ENCODE measurements at regions not wholly inside any gene's neighbourhood (a gene's known extent, or its start where the extent isn't known, plus 50 kb on each side); places are given as distances from the start of the nearest gene placed in this dataset.
"Not testable (repeated sequence)": the region's sequence is repeated elsewhere in the genome, so short reads cannot be mapped to it uniquely, and the experiment has no call there.

DNA sequence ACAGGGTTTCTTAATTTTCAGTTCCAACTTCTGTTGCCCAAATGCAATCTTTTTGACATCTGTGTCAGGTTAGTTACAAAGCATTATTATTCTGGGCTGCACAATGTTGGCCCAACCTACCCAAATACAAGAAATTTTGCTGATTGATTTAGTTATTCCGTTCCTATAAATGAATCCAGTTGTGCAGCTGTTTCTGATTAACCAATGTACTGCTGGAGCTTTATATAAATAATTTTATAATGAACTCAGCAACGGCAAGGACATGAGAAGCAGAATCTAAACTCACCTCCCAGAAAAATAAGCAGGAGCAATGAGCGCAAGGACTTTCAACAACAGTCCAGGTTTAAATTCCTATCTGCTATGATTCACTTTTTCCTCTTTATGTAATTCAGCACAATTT lies 76.3 kb upstream of the WIPF1 start:
- H3K9me3 ChIP-seq (ENCODE audit: low read depth, low read length), result no peaks in the 10 kb centered on the region
- H3K27me3 ChIP-seq (ENCODE audit: insufficient read depth, low read length), result no peaks in the 10 kb centered on the region
- no peak for DNase-seq (ENCODE audit: insufficient read length, low spot score, missing footprints)
- H3K4me1 ChIP-seq (ENCODE audit: insufficient read depth, low read length), result no peaks in the 10 kb centered on the region
- H3K36me3 ChIP-seq (ENCODE audit: insufficient read depth, low read length), result peaks cover 11% of the 10 kb centered on the region
- H3K4me2 ChIP-seq (ENCODE audit: insufficient read depth, low read length), result no peak overlapping the region
- no peak overlapping the region for H3K27ac ChIP-seq (ENCODE audit: low read depth, low read length)
- H4K20me1 ChIP-seq (ENCODE audit: insufficient read depth, low read length), result peaks cover 2% of the 10 kb centered on the region
- H3K79me2 ChIP-seq (ENCODE audit: insufficient read depth, low read length), result peaks cover 57% of the 10 kb centered on the region
- no peak overlapping the region for H3K4me3 ChIP-seq (ENCODE audit: insufficient read depth, low read length)
- no peak overlapping the region for H2AFZ ChIP-seq (ENCODE audit: low read length)
- TF ChIP-seq, protein P1, sequence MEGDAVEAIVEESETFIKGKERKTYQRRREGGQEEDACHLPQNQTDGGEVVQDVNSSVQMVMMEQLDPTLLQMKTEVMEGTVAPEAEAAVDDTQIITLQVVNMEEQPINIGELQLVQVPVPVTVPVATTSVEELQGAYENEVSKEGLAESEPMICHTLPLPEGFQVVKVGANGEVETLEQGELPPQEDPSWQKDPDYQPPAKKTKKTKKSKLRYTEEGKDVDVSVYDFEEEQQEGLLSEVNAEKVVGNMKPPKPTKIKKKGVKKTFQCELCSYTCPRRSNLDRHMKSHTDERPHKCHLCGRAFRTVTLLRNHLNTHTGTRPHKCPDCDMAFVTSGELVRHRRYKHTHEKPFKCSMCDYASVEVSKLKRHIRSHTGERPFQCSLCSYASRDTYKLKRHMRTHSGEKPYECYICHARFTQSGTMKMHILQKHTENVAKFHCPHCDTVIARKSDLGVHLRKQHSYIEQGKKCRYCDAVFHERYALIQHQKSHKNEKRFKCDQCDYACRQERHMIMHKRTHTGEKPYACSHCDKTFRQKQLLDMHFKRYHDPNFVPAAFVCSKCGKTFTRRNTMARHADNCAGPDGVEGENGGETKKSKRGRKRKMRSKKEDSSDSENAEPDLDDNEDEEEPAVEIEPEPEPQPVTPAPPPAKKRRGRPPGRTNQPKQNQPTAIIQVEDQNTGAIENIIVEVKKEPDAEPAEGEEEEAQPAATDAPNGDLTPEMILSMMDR (IDR thresholded peaks at IDR 0.05; ENCODE audit: extremely low read depth, low read depth, low read length), result no peak

DNA sequence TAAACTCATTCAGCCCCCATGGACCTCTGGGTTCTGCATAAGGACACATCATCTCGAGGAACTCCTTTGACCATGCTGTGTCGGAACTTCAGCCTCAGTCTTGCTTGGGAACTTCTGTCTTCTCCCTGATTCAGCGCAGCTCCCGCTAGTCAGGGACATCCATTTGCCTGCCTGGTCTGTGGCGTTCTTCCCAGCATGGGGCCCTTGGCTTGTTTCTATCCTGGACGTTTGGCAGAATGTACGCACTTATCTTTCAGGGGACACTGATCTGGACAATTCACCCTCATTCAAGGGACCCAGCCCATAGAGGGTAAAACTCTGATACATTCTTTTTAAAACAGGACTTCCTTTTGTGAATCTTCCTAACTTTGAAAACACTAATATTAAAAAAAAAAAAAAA lies 75.8 kb upstream of the WIPF1 start:
- Histone ChIP-seq H3K4me2 (ENCODE audit: insufficient read depth, low read length) (no peak overlapping the region), H3K27me3 (ENCODE audit: insufficient read depth, low read length) (no peaks in the 10 kb centered on the region), H3K79me2 (ENCODE audit: insufficient read depth, low read length) (peaks cover 56% of the 10 kb centered on the region), H4K20me1 (ENCODE audit: insufficient read depth, low read length) (peaks cover 2% of the 10 kb centered on the region), H3K9me3 (ENCODE audit: low read depth, low read length) (no peaks in the 10 kb centered on the region), H3K36me3 (ENCODE audit: insufficient read depth, low read length) (peaks cover 11% of the 10 kb centered on the region), H3K4me3 (ENCODE audit: insufficient read depth, low read length) (no peak overlapping the region), H3K27ac (ENCODE audit: low read depth, low read length) (no peak overlapping the region), H2AFZ (ENCODE audit: low read length) (no peak overlapping the region), H3K4me1 (ENCODE audit: insufficient read depth, low read length) (no peaks in the 10 kb centered on the region)
- DNase-seq (ENCODE audit: insufficient read length, low spot score, missing footprints), result no peak
- TF ChIP-seq, protein P1 (IDR thresholded peaks at IDR 0.05; ENCODE audit: extremely low read depth, low read depth, low read length), result no peak

DNA sequence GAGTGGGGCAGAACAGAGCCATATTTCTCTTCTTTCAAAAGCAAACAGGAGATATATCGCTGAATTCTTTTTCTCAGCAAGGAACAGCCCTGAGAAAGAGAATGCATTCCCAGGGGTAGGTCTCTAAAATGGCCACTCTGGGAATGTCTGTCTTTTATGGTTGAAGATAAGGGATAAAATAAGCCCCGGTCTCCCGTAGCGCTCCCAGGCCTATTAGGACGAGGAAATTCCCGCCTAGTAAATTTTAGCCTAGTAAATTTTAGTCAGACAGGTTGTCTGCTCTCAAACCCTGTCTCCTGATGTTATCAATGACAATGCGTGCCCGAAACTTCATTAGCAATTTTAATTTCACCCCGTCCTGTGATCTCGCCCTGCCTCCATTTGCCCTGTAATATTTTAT lies 73.9 kb upstream of the WIPF1 start:
- H3K79me2 ChIP-seq (ENCODE audit: insufficient read depth, low read length), result peaks cover 49% of the 10 kb centered on the region
- H3K4me3 ChIP-seq (ENCODE audit: insufficient read depth, low read length); H3K4me2 ChIP-seq (ENCODE audit: insufficient read depth, low read length); H4K20me1 ChIP-seq (ENCODE audit: insufficient read depth, low read length); DNase-seq (ENCODE audit: insufficient read length, low spot score, missing footprints); H3K9me3 ChIP-seq (ENCODE audit: low read depth, low read length); H3K27me3 ChIP-seq (ENCODE audit: insufficient read depth, low read length); H3K4me1 ChIP-seq (ENCODE audit: insufficient read depth, low read length); H2AFZ ChIP-seq (ENCODE audit: low read length); H3K27ac ChIP-seq (ENCODE audit: low read depth, low read length): not testable (repeated sequence)
- peaks cover 11% of the 10 kb centered on the region for H3K36me3 ChIP-seq (ENCODE audit: insufficient read depth, low read length)

DNA sequence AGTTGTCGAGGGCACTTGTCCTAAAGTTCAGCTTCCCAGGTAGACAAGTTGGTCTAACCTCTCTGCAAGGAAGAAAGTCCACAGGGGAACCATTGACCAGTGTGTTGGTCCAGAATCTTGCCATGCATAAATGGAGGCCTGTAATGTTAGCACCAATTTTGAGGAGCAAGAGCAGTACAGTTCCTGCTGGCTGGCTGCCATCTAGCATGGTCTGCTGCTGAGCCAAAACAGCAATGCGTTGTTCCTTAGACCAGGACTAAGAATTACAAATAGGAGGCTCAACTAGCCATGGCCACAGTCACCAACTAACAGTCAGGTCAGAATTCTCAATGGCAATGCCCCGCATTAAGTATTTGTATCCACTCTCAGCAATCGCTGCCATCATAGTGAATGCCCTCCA lies 72.8 kb upstream of the WIPF1 start:
- DNase-seq (ENCODE audit: insufficient read length, low spot score, missing footprints), result no peak
- Histone ChIP-seq H3K4me3 (ENCODE audit: insufficient read depth, low read length) (no peak overlapping the region), H3K27ac (ENCODE audit: low read depth, low read length) (no peak overlapping the region), H3K27me3 (ENCODE audit: insufficient read depth, low read length) (no peaks in the 10 kb centered on the region), H4K20me1 (ENCODE audit: insufficient read depth, low read length) (peaks cover 2% of the 10 kb centered on the region), H3K9me3 (ENCODE audit: low read depth, low read length) (no peaks in the 10 kb centered on the region), H3K4me1 (ENCODE audit: insufficient read depth, low read length) (no peaks in the 10 kb centered on the region), H3K4me2 (ENCODE audit: insufficient read depth, low read length) (no peak overlapping the region), H3K79me2 (ENCODE audit: insufficient read depth, low read length) (peaks cover 55% of the 10 kb centered on the region), H2AFZ (ENCODE audit: low read length) (no peak overlapping the region), H3K36me3 (ENCODE audit: insufficient read depth, low read length) (peaks cover 11% of the 10 kb centered on the region)
- TF ChIP-seq, protein P1 (IDR thresholded peaks at IDR 0.05; ENCODE audit: extremely low read depth, low read depth, low read length), result no peak

Measured in osteoblast (primary cell).